Astrocyte (in vitro differentiated cells and primary cell): ENCODE measurements at regions not wholly inside any gene's neighbourhood (a gene's known extent, or its start where the extent isn't known, plus 50 kb on each side); places are given as distances from the start of the nearest gene placed in this dataset.

Source experiments
- EZH2 ChIP-seq: IDR thresholded peaks from 2 replicates; pipeline ENCODE4 v1.6.1; 2012; ENCODE audit warnings: mild to moderate bottlenecking, low read length, inconsistent platforms; ENCODE audit not compliant: insufficient read depth
- TF ChIP-seq, protein P1 (sequence below): IDR thresholded peaks from 2 replicates; pipeline ENCODE4 v1.5.1; 2011; ENCODE audit warnings: low read depth, mild to moderate bottlenecking, inconsistent platforms, low read length, moderate library complexity; ENCODE audit not compliant: insufficient read depth

DNA sequence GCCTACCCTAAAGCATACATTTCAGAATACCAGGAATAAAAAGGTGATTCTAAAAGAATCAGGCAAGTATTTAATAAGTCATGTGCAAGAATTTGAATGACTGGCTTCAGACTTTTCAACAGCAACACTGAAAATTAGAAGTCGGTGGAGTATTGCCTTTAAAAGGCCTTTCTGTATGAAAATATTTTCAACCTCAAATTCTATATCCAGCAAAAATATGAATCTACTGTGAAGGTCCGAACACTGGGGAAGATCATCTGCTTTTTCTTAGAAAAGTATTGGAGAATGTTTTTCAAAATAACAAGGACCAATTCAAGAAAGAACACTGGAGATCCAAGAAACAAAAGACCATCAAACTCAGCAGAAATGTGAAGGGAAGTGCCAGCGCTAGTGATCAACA is 459.5 kb upstream of the KLF12 start:
- TF ChIP-seq, protein P1, sequence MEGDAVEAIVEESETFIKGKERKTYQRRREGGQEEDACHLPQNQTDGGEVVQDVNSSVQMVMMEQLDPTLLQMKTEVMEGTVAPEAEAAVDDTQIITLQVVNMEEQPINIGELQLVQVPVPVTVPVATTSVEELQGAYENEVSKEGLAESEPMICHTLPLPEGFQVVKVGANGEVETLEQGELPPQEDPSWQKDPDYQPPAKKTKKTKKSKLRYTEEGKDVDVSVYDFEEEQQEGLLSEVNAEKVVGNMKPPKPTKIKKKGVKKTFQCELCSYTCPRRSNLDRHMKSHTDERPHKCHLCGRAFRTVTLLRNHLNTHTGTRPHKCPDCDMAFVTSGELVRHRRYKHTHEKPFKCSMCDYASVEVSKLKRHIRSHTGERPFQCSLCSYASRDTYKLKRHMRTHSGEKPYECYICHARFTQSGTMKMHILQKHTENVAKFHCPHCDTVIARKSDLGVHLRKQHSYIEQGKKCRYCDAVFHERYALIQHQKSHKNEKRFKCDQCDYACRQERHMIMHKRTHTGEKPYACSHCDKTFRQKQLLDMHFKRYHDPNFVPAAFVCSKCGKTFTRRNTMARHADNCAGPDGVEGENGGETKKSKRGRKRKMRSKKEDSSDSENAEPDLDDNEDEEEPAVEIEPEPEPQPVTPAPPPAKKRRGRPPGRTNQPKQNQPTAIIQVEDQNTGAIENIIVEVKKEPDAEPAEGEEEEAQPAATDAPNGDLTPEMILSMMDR: no peak
- no peak for TF ChIP-seq EZH2
